ENCODE measurements at regions not wholly inside any gene's neighbourhood (a gene's known extent, or its start where the extent isn't known, plus 50 kb on each side); places are given as distances from the start of the nearest gene placed in this dataset.
"Not testable (repeated sequence)": the region's sequence is repeated elsewhere in the genome, so short reads cannot be mapped to it uniquely, and the experiment has no call there.

GRCh38 chr10:4279655-4280054 lies 494.6 kb upstream of the KLF6 start:
- DNase-seq, result no peak

- DNase-seq, result no peak
Observed at GRCh38 chr10:4278186-4278585, 493.2 kb upstream of the KLF6 start.

GRCh38 chr10:4276151-4276550 lies 491.1 kb upstream of the KLF6 start:
- no peak for DNase-seq

GRCh38 chr10:4274671-4275070 lies 489.7 kb upstream of the KLF6 start:
- DNase-seq, result not testable (repeated sequence)

- DNase-seq, result no peak
Observed at GRCh38 chr10:4271193-4271592, 486.2 kb upstream of the KLF6 start.

GRCh38 chr10:4270116-4270515 lies 485.1 kb upstream of the KLF6 start:
- no peak for DNase-seq

GRCh38 chr10:4268490-4268889 lies 483.5 kb upstream of the KLF6 start:
- not testable (repeated sequence) for DNase-seq

GRCh38 chr10:4267086-4267773 lies 482.2 kb upstream of the KLF6 start:
- no peak for DNase-seq

GRCh38 chr10:4266416-4267085 lies 481.5 kb upstream of the KLF6 start:
- no peak for DNase-seq

GRCh38 chr10:4265964-4266363 lies 481.0 kb upstream of the KLF6 start:
- no peak for DNase-seq

- DNase-seq, result no peak
Observed at GRCh38 chr10:4264209-4264865, 479.3 kb upstream of the KLF6 start.

- DNase-seq, result no peak
Observed at GRCh38 chr10:4263601-4263921, 478.6 kb upstream of the KLF6 start.

- DNase-seq, result no peak
Observed at GRCh38 chr10:4262870-4263600, 478.0 kb upstream of the KLF6 start.

- DNase-seq, result no peak
Observed at GRCh38 chr10:4262449-4262848, 477.4 kb upstream of the KLF6 start.

GRCh38 chr10:4260483-4261124 lies 475.6 kb upstream of the KLF6 start:
- DNase-seq, result no peak

- DNase-seq, result no peak
Observed at GRCh38 chr10:4257939-4258465, 473.0 kb upstream of the KLF6 start.

- DNase-seq, result no peak
Observed at GRCh38 chr10:4256971-4257370, 472.0 kb upstream of the KLF6 start.

- no peak for DNase-seq
Observed at GRCh38 chr10:4255751-4256150, 470.7 kb upstream of the KLF6 start.

GRCh38 chr10:4254101-4254994 lies 469.3 kb upstream of the KLF6 start:
- no peak for DNase-seq

- DNase-seq, result no peak
Observed at GRCh38 chr10:4252701-4253100, 467.7 kb upstream of the KLF6 start.

GRCh38 chr10:4250587-4250887 lies 465.5 kb upstream of the KLF6 start:
- DNase-seq, result no peak

Data from left hindlimb (tissue), 1 donor.